UCSD-AML1 (cell line): ENCODE measurements at regions not wholly inside any gene's neighbourhood (a gene's known extent, or its start where the extent isn't known, plus 50 kb on each side); places are given as distances from the start of the nearest gene placed in this dataset.

ENCODE experiments used
- DNase-seq: peaks from one replicate; lab custom pipeline; 2025; ENCODE audit not compliant: unreplicated experiment; lab: John Stamatoyannopoulos, UW

DNA sequence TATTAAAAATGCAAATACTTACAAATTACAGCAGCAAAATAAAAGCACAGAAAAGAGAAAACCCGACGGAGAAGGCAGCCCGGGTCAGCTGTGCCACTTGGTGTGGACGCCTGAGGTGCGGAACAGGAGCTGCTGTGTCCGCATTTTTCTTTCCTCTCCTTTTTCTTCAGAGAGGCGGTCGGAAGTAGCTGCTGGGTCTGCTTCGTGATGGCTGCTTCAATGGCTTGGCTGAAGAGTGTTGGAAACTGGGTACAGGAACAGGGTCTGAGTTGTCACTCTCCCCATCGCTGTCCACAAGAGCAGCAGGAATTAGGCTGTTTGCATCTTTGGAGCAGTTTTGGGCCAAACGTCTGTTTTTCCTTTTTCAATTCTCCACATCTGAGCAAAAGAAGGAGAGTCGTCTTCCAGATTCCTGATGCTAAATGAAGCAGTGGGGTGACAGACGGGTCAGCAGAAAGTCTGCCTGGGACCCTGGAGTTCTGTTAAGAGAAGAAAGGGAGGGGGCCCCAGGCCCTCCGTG is 53.5 kb upstream of the ARL8B start:
- no peak for DNase-seq

DNA sequence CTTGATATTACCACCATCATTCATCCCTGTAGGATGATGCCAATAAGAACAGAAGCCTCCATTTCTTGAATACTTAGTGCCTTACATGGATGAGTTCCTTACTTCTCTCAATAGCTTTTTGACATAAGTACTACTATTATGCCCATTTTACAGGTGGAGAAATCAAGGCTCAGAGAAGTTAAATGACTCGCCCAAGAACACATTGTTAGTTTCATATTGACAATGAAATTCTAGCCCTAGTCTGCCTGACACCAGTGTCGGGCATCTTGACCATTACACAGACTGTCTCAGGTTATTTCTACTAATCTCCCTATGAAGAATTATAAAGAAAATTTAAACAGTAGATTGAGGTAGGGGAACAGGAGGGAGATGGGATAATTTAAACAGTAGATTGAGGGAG is 52.5 kb upstream of the ARL8B start:
- DNase-seq, result no peak

DNA sequence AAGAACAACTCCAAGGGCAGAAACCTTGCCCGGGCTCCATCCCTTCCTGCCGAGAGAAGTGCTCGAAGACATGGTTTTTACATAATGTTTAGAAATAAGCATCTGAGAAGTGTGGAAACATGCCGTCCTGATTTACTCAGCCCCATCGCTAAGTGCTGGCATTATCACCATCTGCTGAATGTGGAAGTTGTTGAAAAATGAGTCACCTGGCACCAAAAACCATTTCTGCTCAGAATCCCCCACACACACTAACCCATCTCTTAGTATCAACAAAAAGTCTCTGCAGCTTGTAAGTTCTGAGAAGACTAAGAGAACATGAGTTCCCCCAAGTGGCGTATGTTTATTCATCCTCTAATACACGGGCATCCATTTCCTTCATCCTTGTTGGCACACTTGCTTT is 51.0 kb upstream of the ARL8B start:
- DNase-seq, result no peak

DNA sequence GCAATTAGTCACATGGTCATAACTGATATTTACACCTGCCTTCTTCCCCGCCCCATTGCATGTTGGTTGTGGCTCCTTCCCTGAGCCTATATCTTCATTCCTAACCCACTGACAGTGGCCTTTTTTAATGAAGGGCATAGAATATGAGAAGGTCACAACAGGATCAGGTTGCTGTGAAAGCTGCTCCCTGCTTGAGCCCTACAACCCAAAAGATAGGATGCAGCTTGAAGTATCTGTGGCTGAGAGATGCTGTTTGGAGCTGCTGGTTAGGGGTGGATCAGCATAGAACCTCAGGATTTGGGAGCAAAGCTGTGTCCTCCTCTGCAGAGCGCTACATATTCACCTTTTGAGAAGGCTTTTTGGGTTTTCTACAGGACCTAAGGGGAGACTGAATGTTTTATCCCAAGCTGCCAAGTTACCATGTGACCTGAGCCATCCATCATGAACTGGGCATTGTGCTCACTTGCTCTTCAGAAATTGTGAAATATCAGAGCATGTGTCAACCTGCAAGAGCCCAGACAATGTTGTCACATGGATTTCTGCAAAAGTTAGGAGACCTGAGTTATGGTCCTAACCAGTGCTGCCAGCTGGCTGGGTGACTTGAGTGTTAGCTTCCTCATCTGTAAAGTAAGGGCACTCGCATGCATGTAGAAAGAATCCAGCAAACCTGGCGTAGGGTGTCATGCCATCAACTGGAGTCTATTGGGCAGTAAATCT is 49.8 kb upstream of the ARL8B start:
- no peak for DNase-seq
